Calu3 (cell line): ENCODE measurements at regions not wholly inside any gene's neighbourhood (a gene's known extent, or its start where the extent isn't known, plus 50 kb on each side); places are given as distances from the start of the nearest gene placed in this dataset.

ENCODE experiments used
- BruUV-seq: library from RNA; stranded (reverse); fragments of 400-500 nt; replicated peaks from 2 replicates; lab custom pipeline; 2021; lab: Mats Ljungman, UMichigan
- CTCF ChIA-PET: fragments of 300-600 bp; sonication (Branson Sonifier 250); formaldehyde crosslinking; loops from one replicate; lab custom pipeline; 2022; ENCODE audit warnings: antibody characterized with exemption; lab: Charles Lee
- DNase-seq: peaks from one replicate; pipeline ENCODE4 v3.0.0; 2022
- H3K27ac Mint-ChIP-seq: one replicate; pipeline ENCODE4 v1.8.0; 2022; ENCODE audit warnings: mixed read lengths; ENCODE audit not compliant: unreplicated experiment
- H3K27me3 Mint-ChIP-seq: one replicate; pipeline ENCODE4 v1.8.0; 2022; ENCODE audit warnings: mixed read lengths; ENCODE audit not compliant: unreplicated experiment
- H3K36me3 Mint-ChIP-seq: one replicate; pipeline ENCODE4 v1.8.0; 2022; ENCODE audit warnings: mild to moderate bottlenecking, moderate library complexity, mixed read lengths; ENCODE audit not compliant: insufficient read depth, unreplicated experiment
- H3K4me1 Mint-ChIP-seq: one replicate; pipeline ENCODE4 v1.8.0; 2022; ENCODE audit warnings: mild to moderate bottlenecking, low read depth, mixed read lengths; ENCODE audit not compliant: unreplicated experiment
- H3K4me3 Mint-ChIP-seq: one replicate; pipeline ENCODE4 v1.8.0; 2022; ENCODE audit warnings: mild to moderate bottlenecking, low read depth, moderate library complexity, mixed read lengths; ENCODE audit not compliant: unreplicated experiment
- H3K9me3 Mint-ChIP-seq: one replicate; pipeline ENCODE4 v1.8.0; 2022; ENCODE audit warnings: low read depth, mixed read lengths; ENCODE audit not compliant: unreplicated experiment
- intact Hi-C: fragments of 100-400 bp; cut with micrococcal nuclease; formaldehyde crosslinking; loops from one replicate; pipeline ENCODE4 v1.10.0; 2022; ENCODE audit not compliant: unreplicated experiment
- TF ChIP-seq, protein P1 (sequence below): fragments of 200-600 bp; IDR thresholded peaks from one replicate; pipeline ENCODE4 v1.8.0; 2022; ENCODE audit warnings: antibody characterized with exemption; ENCODE audit not compliant: unreplicated experiment

DNA sequence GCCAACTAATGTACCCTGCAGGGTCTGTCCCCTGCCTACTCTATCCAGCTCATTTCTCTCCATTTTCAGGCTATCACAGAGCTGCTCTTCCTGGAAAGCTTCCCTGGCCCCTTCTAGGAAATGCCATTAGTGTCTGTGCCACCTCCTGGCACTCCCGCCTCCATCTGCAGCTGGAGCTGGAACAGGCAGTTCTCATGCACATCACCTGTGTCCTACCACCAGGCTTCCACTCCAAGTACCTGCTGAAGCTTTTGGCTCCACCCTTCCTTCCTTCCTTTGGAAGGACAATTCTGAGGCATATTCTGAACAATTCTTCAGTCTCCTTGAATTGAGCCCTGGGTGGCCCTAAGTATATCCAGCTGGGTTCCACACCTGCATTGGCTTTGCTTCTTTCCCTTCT, 156.2 kb upstream of the ZNF618 start:
- no peaks in the 10 kb centered on the region for H3K36me3 Mint-ChIP-seq
- no peaks in the 10 kb centered on the region for H3K9me3 Mint-ChIP-seq
- no TSS peak for BruUV-seq
- no peaks in the 10 kb centered on the region for H3K4me1 Mint-ChIP-seq
- CTCF ChIA-PET, result no interaction called here
- no peak overlapping the region for H3K27ac Mint-ChIP-seq
- intact Hi-C loops, result no loop called here
- no peak for DNase-seq
- TF ChIP-seq, protein P1, sequence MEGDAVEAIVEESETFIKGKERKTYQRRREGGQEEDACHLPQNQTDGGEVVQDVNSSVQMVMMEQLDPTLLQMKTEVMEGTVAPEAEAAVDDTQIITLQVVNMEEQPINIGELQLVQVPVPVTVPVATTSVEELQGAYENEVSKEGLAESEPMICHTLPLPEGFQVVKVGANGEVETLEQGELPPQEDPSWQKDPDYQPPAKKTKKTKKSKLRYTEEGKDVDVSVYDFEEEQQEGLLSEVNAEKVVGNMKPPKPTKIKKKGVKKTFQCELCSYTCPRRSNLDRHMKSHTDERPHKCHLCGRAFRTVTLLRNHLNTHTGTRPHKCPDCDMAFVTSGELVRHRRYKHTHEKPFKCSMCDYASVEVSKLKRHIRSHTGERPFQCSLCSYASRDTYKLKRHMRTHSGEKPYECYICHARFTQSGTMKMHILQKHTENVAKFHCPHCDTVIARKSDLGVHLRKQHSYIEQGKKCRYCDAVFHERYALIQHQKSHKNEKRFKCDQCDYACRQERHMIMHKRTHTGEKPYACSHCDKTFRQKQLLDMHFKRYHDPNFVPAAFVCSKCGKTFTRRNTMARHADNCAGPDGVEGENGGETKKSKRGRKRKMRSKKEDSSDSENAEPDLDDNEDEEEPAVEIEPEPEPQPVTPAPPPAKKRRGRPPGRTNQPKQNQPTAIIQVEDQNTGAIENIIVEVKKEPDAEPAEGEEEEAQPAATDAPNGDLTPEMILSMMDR, result no peak
- H3K27me3 Mint-ChIP-seq, result peaks cover 51% of the 10 kb centered on the region
- H3K4me3 Mint-ChIP-seq, result no peak overlapping the region

DNA sequence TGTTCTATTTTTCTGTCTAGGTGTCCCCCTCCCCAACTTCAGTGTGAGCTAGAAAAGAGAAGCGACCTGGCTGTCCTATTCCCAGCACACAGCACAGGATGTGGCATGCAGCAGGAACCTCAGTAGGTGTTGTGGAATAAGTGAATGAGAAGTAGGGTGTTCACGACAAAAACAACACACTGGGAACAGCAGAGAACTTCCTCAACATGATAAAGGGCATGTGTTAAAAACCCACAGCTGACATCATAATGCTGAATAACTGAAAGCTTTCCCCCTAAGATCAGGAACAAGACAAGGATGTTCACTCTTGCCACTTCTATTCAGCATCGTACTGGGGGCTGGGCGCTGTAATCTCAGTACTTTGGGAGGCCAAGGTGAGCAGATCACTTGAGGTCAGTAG, 155.6 kb upstream of the ZNF618 start:
- DNase-seq, result no peak
- TF ChIP-seq, protein P1, result no peak
- BruUV-seq, result no TSS peak
- H3K4me1 Mint-ChIP-seq, result no peaks in the 10 kb centered on the region
- no peak overlapping the region for H3K27ac Mint-ChIP-seq
- H3K9me3 Mint-ChIP-seq, result no peaks in the 10 kb centered on the region
- CTCF ChIA-PET, result no interaction called here
- H3K4me3 Mint-ChIP-seq, result no peak overlapping the region
- H3K27me3 Mint-ChIP-seq, result peaks cover 50% of the 10 kb centered on the region
- intact Hi-C loops, result no loop called here
- H3K36me3 Mint-ChIP-seq, result no peaks in the 10 kb centered on the region

DNA sequence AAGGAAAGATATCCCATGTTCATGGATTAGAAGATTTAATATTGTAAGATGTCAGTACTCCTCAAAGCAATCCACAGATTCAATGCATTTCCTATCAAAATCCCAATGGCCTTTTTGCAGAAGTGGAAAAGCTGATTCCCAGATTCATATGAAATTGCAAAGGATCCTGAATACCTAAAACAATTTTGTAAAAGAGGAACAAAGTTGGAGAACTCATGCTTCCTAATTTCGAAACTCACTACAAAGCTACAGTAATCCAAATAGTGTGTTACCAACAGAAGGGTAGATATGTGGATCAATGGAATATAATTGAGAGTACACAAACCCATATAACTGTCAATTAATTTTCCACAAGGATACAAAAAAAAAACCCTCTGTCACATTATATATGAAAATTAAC, 154.3 kb upstream of the ZNF618 start:
- TF ChIP-seq, protein P1, result no peak
- intact Hi-C loops, result no loop called here

DNA sequence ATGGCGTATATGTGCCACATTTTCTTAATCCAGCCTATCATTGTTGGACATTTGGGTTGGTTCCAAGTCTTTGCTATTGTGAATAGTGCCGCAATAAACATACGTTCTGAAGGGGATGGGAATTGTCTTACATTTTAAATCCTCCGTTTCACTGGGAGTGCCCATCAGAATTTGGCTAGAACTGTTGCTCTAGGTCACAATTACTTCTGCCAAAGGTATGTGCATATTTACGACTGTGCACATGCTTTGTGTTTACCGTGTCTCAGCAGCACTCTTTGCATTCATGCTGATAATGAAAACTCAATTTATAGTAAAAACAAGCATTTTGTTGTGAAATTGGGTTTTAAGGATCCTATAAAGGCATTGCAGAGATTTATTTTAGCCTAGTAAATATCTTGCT, 151.9 kb upstream of the ZNF618 start:
- H3K4me1 Mint-ChIP-seq, result no peaks in the 10 kb centered on the region
- no peak overlapping the region for H3K27ac Mint-ChIP-seq
- BruUV-seq, result no TSS peak
- H3K27me3 Mint-ChIP-seq, result peaks cover 16% of the 10 kb centered on the region
- no peaks in the 10 kb centered on the region for H3K36me3 Mint-ChIP-seq
- CTCF ChIA-PET, result no interaction called here
- no peak overlapping the region for H3K4me3 Mint-ChIP-seq
- TF ChIP-seq, protein P1, result no peak
- no peak for DNase-seq
- intact Hi-C loops, result no loop called here
- H3K9me3 Mint-ChIP-seq, result no peaks in the 10 kb centered on the region

More for the DNA sequence above, 154.3 kb upstream of the ZNF618 start:
- BruUV-seq, result no TSS peak
- Mint-ChIP-seq H3K36me3 (no peaks in the 10 kb centered on the region), H3K9me3 (no peaks in the 10 kb centered on the region), H3K27ac (no peak overlapping the region), H3K4me1 (no peaks in the 10 kb centered on the region), H3K27me3 (peaks cover 39% of the 10 kb centered on the region), H3K4me3 (no peak overlapping the region)
- CTCF ChIA-PET, result no interaction called here
- DNase-seq, result no peak
